D721Med (cell line): ENCODE measurements at regions not wholly inside any gene's neighbourhood (a gene's known extent, or its start where the extent isn't known, plus 50 kb on each side); places are given as distances from the start of the nearest gene placed in this dataset.
"Not testable (repeated sequence)": the region's sequence is repeated elsewhere in the genome, so short reads cannot be mapped to it uniquely, and the experiment has no call there.

Experiments
- DNase-seq: peaks from one replicate; pipeline ENCODE4 v3.0.0; 2011; ENCODE audit warnings: low spot score; ENCODE audit not compliant: insufficient read length
- FAIRE-seq: peaks from 2 replicates; lab custom pipeline; 2011; peaks lifted over from hg19 to GRCh38; lab: Jason Lieb, UNC
- CTCF ChIP-seq: IDR thresholded peaks from 2 replicates; pipeline ENCODE4 v1.5.1; 2012; ENCODE audit warnings: mild to moderate bottlenecking, control low read depth; ENCODE audit not compliant: insufficient read depth; ENCODE audit errors: missing control alignments

GRCh38 chr10:42419789-42420188 is 218.6 kb downstream of the ZNF33B start:
- DNase-seq (no peak), FAIRE-seq (no peak)
- TF ChIP-seq CTCF, result no peak

- FAIRE-seq, result no peak
- no peak for DNase-seq
- TF ChIP-seq CTCF, result no peak
These were observed 257.3 kb downstream of the ZNF33B start for GRCh38 chr10:42380926-42381547.

GRCh38 chr10:42367532-42368230 is 270.7 kb downstream of the ZNF33B start:
- no peak for TF ChIP-seq CTCF
- FAIRE-seq (no peak), DNase-seq (peak; percentile 71)

- DNase-seq (no peak), FAIRE-seq (no peak)
- no peak for TF ChIP-seq CTCF
These were observed 286.6 kb downstream of the ZNF33B start for GRCh38 chr10:42351745-42352144.

GRCh38 chr10:42336593-42337337 is 301.6 kb downstream of the ZNF33B start:
- FAIRE-seq, DNase-seq: not testable (repeated sequence)

- not testable (repeated sequence) for DNase-seq, FAIRE-seq
These were observed 302.6 kb downstream of the ZNF33B start for GRCh38 chr10:42335653-42336296.

- no peak for FAIRE-seq
- no peak for DNase-seq
- TF ChIP-seq CTCF, result no peak
These were observed 334.0 kb downstream of the ZNF33B start for GRCh38 chr10:42304341-42304740.

GRCh38 chr10:42281896-42282295 is 356.5 kb downstream of the ZNF33B start:
- FAIRE-seq, DNase-seq: not testable (repeated sequence)

GRCh38 chr10:42269788-42270187 is 368.6 kb downstream of the ZNF33B start:
- not testable (repeated sequence) for DNase-seq, FAIRE-seq

GRCh38 chr10:42263259-42263658 is 375.1 kb downstream of the ZNF33B start:
- FAIRE-seq, DNase-seq: not testable (repeated sequence)

GRCh38 chr10:42243002-42243401 is 395.4 kb downstream of the ZNF33B start:
- not testable (repeated sequence) for DNase-seq, FAIRE-seq
